HG03280 (cell line): ENCODE measurements at regions not wholly inside any gene's neighbourhood (a gene's known extent, or its start where the extent isn't known, plus 50 kb on each side); places are given as distances from the start of the nearest gene placed in this dataset.
A peak's percentile ranks its signal among the peaks of the same experiment; 100 is the strongest.
"Not testable (repeated sequence)": the region's sequence is repeated elsewhere in the genome, so short reads cannot be mapped to it uniquely, and the experiment has no call there.

ENCODE experiments used
- ATAC-seq: cut with Tn5 transposase; IDR thresholded peaks from one replicate; pipeline ENCODE4 v1.9.1; 2021; ENCODE audit warnings: mild to moderate bottlenecking, moderate library complexity; ENCODE audit not compliant: unreplicated experiment

DNA sequence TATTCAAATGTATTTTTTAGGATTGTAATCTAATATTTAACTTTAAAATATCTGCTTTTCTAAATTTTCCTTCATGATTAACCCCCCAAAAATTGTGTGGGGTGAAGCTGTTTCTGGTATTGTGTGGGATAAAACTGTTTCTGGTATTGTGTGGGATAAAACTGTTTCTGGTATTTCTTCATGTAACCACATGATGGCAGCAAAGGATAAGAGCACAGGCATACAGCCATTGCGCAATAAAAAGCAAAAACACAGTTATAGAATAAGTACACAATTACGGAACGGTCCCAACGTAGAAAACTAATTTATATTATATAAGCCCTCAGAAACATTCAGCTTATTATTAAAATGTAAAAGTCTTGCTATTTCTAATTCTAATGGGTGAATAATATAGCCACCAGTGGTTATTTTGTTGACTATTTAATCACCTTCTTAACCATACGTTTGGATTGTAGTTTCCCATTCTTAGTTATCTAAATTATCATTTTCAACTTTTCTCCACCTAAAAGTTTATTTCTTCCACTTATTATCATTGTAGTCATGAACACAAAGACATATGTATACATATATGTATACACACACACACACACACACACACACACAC lies 333.9 kb upstream of the FSTL5 start:
- ATAC-seq = peak; percentile 77

DNA sequence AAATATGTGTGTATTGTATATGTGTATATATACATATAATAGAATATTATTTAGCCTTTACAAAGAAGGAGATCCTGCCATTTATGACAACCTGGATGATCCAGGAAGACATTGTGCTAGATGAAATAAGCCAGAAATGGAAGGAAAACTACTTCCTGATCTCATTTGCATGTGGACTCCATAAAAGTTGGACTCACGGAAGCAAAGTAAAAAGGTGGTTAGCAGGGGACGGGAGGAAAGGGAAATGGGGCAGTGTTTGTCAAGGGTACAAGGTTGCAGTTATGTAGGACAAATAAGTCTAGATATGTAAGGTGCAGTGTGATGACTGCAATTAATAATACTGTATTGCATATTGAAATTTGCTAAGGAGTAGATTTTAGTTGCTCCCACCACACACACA lies 331.1 kb upstream of the FSTL5 start:
- ATAC-seq = no peak

DNA sequence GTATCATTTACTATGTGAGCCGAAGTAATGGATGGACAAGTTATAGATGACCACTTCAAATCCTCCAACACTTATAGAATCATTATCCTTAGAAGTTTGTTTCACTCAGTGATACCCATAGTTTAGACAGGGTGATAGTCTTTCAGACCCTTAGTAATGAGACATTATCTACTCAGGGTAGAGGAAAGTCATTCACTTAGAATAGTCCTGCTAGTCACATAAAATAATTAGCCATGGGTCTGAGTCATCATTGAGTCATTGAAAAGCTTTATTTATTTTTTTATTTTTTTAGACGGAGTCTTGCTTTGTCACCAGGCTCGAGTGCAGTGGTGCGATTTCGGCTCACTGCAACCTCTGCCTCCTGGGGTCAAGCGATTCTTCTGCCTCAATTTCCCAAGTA lies 321.7 kb upstream of the FSTL5 start:
- ATAC-seq = no peak

- ATAC-seq = no peak
Measured at GRCh38 chr4:162475246-162475645, 311.4 kb upstream of the FSTL5 start.

DNA sequence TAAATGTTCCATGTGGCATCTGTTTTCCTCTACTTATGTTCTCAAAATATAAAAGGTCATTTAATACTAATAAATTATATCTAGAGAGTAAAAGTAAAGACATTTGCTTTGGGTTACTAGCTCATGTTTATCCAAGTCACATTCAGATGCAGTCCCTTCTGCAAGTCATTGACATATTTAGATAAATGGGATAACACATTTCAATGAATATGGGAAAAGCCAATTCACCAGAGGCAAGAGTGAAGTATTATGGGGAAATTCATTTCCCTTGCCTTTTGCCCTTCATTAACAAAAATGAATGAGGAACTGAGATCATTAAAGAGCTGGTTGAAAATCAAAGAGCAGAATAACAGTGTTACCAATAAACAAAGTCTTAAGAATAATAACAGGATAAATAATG lies 306.2 kb upstream of the FSTL5 start:
- ATAC-seq = no peak

DNA sequence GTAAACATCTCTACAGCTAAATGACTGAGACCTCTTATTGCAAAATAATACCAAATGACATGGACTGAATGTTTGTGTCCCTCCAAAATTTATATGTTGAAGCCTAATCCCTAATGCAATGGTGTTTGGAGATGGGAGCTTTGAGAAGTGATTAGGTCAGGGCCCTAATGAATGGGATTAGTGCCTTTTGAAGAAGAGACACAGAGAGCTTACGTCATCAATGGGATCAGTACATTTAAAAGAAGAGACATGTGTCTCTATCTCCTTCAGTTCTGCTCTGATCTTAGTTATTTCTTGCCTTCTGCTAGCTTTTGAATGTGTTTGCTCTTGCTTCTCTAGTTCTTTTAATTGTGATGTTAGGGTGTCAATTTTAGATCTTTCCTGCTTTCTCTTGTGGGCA lies 301.6 kb upstream of the FSTL5 start:
- ATAC-seq = not testable (repeated sequence)

GRCh38 chr4:162461952-162462351 lies 298.2 kb upstream of the FSTL5 start:
- ATAC-seq = no peak

GRCh38 chr4:162458051-162458450 lies 294.3 kb upstream of the FSTL5 start:
- ATAC-seq = no peak

- ATAC-seq = no peak
Measured at GRCh38 chr4:162457071-162457865, 293.5 kb upstream of the FSTL5 start.

DNA sequence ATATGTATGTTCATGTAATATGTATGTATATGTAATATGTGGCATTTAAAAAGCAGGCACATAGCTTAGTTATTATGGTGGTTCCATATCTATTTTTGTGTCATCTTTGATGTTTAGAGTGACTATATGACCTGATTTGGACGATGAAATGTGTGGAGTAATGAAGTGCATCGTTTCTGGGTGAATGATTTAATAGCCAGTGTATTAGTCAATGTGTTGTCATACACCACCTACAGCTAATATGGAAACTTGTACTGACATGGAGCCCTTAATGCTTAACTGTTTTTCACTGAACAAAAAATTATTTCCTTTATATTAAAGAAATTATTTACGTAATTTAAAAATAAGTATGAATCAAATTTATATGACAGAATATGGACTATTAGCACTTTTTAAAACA lies 292.3 kb upstream of the FSTL5 start:
- ATAC-seq = no peak

DNA sequence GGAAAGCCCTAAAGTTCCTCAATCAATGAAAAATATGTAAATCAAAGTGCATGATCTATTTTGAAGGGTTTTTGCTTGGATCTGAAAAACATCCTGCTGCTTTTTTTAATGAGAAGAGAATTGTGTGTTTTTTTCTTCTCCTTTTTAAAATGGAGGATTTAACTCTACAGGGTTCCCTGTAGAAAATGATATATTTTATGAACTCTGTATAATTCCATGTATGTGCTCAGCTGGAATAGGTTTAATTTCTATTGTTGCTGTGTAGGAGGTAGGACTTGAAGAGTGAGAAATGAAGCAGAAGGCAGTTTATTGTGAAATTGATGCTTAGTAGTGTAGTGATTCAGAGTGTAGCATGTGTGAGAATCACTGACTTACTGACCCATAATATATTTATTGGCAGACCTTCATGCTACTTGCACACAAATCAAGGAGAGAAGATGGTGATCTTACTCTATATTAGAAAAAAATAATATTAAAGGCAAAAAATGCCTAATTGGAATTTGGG lies 286.8 kb upstream of the FSTL5 start:
- no peak for ATAC-seq

GRCh38 chr4:162443510-162443909 lies 279.7 kb upstream of the FSTL5 start:
- ATAC-seq = no peak

DNA sequence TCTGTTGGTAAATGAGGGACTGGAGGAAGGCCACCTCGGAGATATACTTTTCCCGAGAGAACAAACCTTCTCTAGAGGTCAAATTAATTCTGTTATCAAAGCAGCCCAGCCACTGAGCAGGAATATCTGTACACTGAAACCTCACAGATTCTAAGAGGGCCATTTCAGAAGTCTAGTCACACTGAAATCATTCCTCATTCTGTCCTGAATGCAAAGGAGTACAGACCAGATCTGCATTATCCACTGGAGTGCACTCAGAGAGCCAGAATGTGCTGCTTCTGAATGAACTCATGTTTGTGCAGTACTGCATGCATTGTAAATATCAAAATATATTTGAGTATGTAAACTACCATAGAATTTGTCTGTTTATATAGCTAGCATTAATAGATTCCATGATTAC lies 278.3 kb upstream of the FSTL5 start:
- ATAC-seq = no peak

GRCh38 chr4:162422312-162422711 lies 258.5 kb upstream of the FSTL5 start:
- ATAC-seq = no peak

DNA sequence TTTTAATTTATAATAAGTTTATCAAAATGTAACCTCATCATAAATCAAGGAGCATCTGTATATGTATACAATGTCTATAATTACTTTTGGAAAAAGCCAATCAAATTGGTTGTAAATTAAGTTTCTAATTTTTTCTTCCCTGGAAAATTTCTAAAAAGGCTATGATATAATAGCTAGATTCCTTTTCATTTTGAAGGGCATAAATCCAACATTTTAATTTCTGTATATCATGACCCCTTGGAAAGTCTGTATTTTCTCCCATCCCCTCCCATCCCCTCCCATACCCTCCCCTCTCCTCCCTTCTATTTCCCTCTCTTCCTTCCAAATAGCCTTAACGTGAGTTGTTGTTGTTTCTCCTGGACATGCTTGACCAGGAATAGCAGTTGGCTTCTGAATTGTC lies 247.1 kb upstream of the FSTL5 start:
- no peak for ATAC-seq

GRCh38 chr4:162409048-162409447 lies 245.2 kb upstream of the FSTL5 start:
- ATAC-seq = no peak

GRCh38 chr4:162408309-162408708 lies 244.5 kb upstream of the FSTL5 start:
- no peak for ATAC-seq

- no peak for ATAC-seq
Measured at GRCh38 chr4:162406637-162407365, 243.0 kb upstream of the FSTL5 start.

DNA sequence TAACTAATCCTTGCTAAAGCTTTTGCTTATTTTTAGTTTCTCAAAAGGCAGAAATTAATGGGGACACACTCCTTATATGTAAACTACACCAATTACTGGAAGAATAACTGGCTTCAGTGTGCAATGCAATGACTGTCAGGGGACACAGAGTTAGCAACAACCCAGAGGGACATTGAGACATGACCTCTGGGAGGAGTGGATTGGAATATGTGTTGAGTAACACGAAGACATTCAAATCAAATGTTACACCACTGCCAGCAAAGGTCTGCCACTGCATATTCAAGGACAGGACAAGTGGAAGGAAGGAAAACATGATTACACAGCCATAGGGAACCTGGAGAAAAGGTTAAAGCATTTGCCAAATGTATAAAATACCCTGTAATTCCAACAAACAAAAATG lies 240.1 kb upstream of the FSTL5 start:
- no peak for ATAC-seq

DNA sequence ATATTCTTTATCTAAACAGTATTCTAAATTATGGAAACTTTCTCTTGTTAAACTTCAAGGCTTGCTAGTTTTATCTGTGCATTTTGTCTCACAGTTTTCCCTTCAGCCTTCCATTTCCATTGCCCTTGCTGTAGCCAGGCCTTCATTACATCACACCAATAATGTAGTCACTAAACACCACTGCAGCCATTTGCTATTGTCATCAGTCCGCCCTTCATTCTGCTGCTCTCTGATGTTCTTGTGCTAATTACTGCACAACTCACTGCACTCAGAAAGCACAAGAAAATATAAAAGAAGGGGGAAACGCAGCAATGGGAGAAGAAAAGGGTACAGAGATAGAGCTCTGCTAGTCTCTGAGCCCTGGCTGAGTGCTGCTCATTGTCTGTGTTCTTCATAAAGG lies 239.6 kb upstream of the FSTL5 start:
- no peak for ATAC-seq

DNA sequence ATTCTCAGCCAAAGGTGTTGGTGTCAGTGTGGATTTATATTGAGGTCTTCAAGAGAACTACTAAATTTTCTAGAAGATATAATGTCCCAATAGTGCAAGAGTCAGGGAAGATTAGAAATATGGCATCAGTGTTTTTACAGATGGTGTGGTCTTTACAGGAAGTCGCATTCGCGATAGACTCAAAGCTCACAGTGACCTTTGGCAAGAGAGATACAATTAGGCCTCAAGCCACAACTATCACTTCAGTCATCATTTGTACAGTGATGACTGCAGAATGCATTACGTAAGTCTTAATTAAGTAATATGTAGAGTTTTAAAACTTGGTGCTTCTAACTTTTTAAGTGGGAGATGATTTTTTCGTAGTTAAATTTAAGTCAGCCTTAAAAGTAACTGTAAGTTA lies 237.2 kb upstream of the FSTL5 start:
- no peak for ATAC-seq

DNA sequence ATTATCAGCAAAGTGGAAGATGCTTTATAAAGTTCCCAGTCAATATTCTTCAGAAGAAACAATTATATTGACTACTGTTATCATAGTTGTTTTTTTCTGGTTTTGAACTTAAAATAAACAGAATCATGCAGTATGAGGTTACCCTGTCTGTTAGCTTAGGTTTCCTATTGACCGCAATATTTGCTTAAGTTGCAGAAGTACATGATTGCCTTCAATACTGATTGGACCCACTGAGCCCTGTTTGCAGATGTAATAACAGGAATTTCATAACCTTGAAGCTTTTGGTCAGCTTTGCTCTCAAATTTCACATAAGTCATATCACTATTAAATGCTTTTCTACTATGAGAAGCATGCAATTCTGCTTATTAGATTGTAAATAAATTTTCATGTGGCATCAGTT lies 229.1 kb upstream of the FSTL5 start:
- peak; percentile 83 for ATAC-seq
